ENCODE measurements at regions not wholly inside any gene's neighbourhood (a gene's known extent, or its start where the extent isn't known, plus 50 kb on each side); places are given as distances from the start of the nearest gene placed in this dataset.
"Not testable (repeated sequence)": the region's sequence is repeated elsewhere in the genome, so short reads cannot be mapped to it uniquely, and the experiment has no call there.

- no peak for DNase-seq (ENCODE audit: low read depth in 1 of 2, low spot score in 1 of 2)
Observed at GRCh38 chr1:95583661-95584210, 349.7 kb downstream of the RWDD3 start.

GRCh38 chr1:95584315-95584714 lies 350.3 kb downstream of the RWDD3 start:
- no peak for DNase-seq (ENCODE audit: low read depth in 1 of 2, low spot score in 1 of 2)

- no peak for DNase-seq (ENCODE audit: low read depth in 1 of 2, low spot score in 1 of 2)
Observed at GRCh38 chr1:95604771-95605170, 370.8 kb downstream of the RWDD3 start.

- DNase-seq (ENCODE audit: low read depth in 1 of 2, low spot score in 1 of 2): no peak
Observed at GRCh38 chr1:95614197-95614596, 380.2 kb downstream of the RWDD3 start.

- DNase-seq (ENCODE audit: low read depth in 1 of 2, low spot score in 1 of 2): no peak
Observed at GRCh38 chr1:95615421-95615820, 381.4 kb downstream of the RWDD3 start.

GRCh38 chr1:95620076-95620475 lies 386.1 kb downstream of the RWDD3 start:
- DNase-seq (ENCODE audit: low read depth in 1 of 2, low spot score in 1 of 2): no peak

- no peak for DNase-seq (ENCODE audit: low read depth in 1 of 2, low spot score in 1 of 2)
Observed at GRCh38 chr1:95622609-95623008, 388.6 kb downstream of the RWDD3 start.

- no peak for DNase-seq (ENCODE audit: low read depth in 1 of 2, low spot score in 1 of 2)
Observed at GRCh38 chr1:95625224-95625623, 391.2 kb downstream of the RWDD3 start.

GRCh38 chr1:95627244-95627643 lies 393.2 kb downstream of the RWDD3 start:
- DNase-seq (ENCODE audit: low read depth in 1 of 2, low spot score in 1 of 2): no peak

- DNase-seq (ENCODE audit: low read depth in 1 of 2, low spot score in 1 of 2): no peak
Observed at GRCh38 chr1:95631695-95632094, 397.7 kb downstream of the RWDD3 start.

GRCh38 chr1:95635811-95636210 lies 401.8 kb downstream of the RWDD3 start:
- DNase-seq (ENCODE audit: low read depth in 1 of 2, low spot score in 1 of 2): no peak

- DNase-seq (ENCODE audit: low read depth in 1 of 2, low spot score in 1 of 2): no peak
Observed at GRCh38 chr1:95636897-95637296, 402.9 kb downstream of the RWDD3 start.

GRCh38 chr1:95640746-95641145 lies 406.7 kb downstream of the RWDD3 start:
- DNase-seq (ENCODE audit: low read depth in 1 of 2, low spot score in 1 of 2): no peak

GRCh38 chr1:95641386-95641785 lies 407.4 kb downstream of the RWDD3 start:
- no peak for DNase-seq (ENCODE audit: low read depth in 1 of 2, low spot score in 1 of 2)

GRCh38 chr1:95642035-95642434 lies 408.0 kb downstream of the RWDD3 start:
- no peak for DNase-seq (ENCODE audit: low read depth in 1 of 2, low spot score in 1 of 2)

- no peak for DNase-seq (ENCODE audit: low read depth in 1 of 2, low spot score in 1 of 2)
Observed at GRCh38 chr1:95643071-95643470, 409.1 kb downstream of the RWDD3 start.

GRCh38 chr1:95645126-95645525 lies 411.1 kb downstream of the RWDD3 start:
- DNase-seq (ENCODE audit: low read depth in 1 of 2, low spot score in 1 of 2): not testable (repeated sequence)

- DNase-seq (ENCODE audit: low read depth in 1 of 2, low spot score in 1 of 2): no peak
Observed at GRCh38 chr1:95650631-95651030, 416.6 kb downstream of the RWDD3 start.

- no peak for DNase-seq (ENCODE audit: low read depth in 1 of 2, low spot score in 1 of 2)
Observed at GRCh38 chr1:95652423-95652965, 418.5 kb downstream of the RWDD3 start.

GRCh38 chr1:95653618-95654017 lies 419.6 kb downstream of the RWDD3 start:
- no peak for DNase-seq (ENCODE audit: low read depth in 1 of 2, low spot score in 1 of 2)

GRCh38 chr1:95655321-95656020 lies 421.5 kb downstream of the RWDD3 start:
- DNase-seq (ENCODE audit: low read depth in 1 of 2, low spot score in 1 of 2): no peak

GRCh38 chr1:95657248-95657647 lies 423.2 kb downstream of the RWDD3 start:
- no peak for DNase-seq (ENCODE audit: low read depth in 1 of 2, low spot score in 1 of 2)

- DNase-seq (ENCODE audit: low read depth in 1 of 2, low spot score in 1 of 2): no peak
Observed at GRCh38 chr1:95659166-95659565, 425.2 kb downstream of the RWDD3 start.

All from activated CD4-positive, alpha-beta T cell treated with anti-CD3 and anti-CD28 coated beads, Interleukin-2, amount 50 U/mL, for 24 hours (primary cell).